ENCODE measurements at regions not wholly inside any gene's neighbourhood (a gene's known extent, or its start where the extent isn't known, plus 50 kb on each side); places are given as distances from the start of the nearest gene placed in this dataset.

DNA sequence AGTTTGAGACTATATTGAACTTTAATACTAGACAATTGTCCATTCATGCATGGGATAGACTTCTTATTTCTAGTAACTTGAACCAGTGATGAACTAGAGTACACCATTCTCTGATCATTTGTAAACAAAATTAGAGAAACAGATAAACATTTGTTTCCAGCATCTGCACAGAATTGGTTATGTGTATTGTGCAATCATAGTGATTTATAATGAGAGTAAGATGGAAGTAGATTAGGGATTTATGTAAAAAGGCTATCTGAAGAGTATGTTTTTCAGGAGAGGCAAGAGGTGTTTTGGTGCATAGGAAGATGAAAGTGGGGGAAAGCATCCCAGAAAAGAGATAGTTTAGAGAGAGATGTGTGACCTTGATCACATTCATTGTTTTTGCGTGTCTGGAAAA, 695.0 kb downstream of the SQOR start:
- TF ChIP-seq CTCF (conservative IDR thresholded peaks at IDR 0.05 in 1 of 2, IDR thresholded peaks at IDR 0.05 in 1 of 2; ENCODE audit: extremely low read depth in 1 of 2, insufficient read depth in 1 of 2, low read depth in 1 of 2, low read length in 2 of 2) (no peak), EZH2 (IDR thresholded peaks at IDR 0.05; ENCODE audit: borderline replicate concordance, low read length) (no peak)
